VCaP (cell line): ENCODE measurements at regions not wholly inside any gene's neighbourhood (a gene's known extent, or its start where the extent isn't known, plus 50 kb on each side); places are given as distances from the start of the nearest gene placed in this dataset.

Experiments used
- H3K27ac ChIP-seq: fragments of 450-650 bp; 2 replicates; pipeline ENCODE4 v1.5.1; 2017
- TF ChIP-seq, protein P1 (sequence below): fragments of 450-650 bp; conservative IDR thresholded peaks from 2 replicates; pipeline ENCODE4 v1.5.1; 2017; ENCODE audit warnings: mild to moderate bottlenecking, moderate library complexity

DNA sequence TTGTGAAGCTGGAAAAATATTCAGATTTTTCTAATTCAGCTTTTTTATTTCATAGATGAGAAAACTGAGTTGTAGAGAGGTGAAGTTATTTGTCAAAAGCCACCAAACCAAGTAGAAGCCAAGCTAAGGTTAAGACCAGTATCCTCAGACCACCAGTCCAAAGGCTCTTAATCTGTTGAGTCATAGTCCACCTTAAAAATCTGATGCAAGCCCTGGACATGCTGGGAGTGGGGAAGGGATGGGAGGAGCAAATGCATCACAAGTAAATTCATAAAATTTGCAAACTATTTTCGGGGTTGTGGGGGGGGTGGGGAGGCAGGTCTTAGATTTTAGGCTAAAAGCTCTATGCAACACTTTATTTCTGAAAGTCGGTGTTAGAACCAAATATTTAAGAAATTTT is 307.7 kb upstream of the SEMA6D start:
- TF ChIP-seq, protein P1, sequence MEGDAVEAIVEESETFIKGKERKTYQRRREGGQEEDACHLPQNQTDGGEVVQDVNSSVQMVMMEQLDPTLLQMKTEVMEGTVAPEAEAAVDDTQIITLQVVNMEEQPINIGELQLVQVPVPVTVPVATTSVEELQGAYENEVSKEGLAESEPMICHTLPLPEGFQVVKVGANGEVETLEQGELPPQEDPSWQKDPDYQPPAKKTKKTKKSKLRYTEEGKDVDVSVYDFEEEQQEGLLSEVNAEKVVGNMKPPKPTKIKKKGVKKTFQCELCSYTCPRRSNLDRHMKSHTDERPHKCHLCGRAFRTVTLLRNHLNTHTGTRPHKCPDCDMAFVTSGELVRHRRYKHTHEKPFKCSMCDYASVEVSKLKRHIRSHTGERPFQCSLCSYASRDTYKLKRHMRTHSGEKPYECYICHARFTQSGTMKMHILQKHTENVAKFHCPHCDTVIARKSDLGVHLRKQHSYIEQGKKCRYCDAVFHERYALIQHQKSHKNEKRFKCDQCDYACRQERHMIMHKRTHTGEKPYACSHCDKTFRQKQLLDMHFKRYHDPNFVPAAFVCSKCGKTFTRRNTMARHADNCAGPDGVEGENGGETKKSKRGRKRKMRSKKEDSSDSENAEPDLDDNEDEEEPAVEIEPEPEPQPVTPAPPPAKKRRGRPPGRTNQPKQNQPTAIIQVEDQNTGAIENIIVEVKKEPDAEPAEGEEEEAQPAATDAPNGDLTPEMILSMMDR: no peak

DNA sequence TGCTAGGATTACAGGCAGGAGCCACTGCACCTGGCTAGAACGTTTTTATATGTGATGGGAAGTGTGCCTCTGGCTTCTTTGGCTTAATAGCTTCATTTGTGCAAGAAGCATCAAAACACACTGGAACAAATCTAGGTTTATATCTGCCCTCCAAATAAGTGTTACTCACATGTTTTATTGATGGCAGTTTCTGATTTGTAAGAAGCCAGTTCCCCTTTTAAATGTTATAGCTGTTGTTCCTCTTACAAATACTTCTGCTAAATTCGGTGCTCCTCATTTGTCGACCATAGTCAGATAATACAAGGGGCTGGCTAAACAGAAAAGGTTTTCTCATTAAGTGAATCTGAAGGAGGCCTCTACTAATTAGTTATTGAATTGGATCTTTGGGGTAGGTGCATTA is 307.1 kb upstream of the SEMA6D start:
- H3K27ac ChIP-seq: no peak overlapping the region
- TF ChIP-seq, protein P1: no peak

More for the DNA sequence above, 307.7 kb upstream of the SEMA6D start:
- no peak overlapping the region for H3K27ac ChIP-seq

DNA sequence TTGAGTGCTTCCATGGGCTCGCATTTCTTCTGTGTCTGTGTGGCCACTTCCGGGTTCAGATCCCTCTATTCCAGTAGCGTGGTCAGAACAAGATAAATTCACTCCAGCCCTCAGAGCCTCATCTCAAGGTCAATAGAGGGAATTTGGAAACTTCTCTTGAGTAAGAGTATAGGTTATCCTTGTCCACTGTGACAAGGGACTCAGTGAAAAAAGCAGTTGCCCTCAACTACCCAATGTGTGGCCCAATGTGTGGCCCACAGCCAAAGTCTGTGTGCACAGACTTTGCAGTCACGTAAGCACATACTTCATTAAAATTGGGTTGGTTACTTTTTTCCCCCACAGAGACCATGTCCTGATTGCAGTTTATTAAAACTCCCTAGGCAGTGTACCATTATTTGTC is 305.6 kb upstream of the SEMA6D start:
- TF ChIP-seq, protein P1: no peak
- H3K27ac ChIP-seq: peak overlapping the region; percentile 9; the same call in 1 of the 2 replicates

DNA sequence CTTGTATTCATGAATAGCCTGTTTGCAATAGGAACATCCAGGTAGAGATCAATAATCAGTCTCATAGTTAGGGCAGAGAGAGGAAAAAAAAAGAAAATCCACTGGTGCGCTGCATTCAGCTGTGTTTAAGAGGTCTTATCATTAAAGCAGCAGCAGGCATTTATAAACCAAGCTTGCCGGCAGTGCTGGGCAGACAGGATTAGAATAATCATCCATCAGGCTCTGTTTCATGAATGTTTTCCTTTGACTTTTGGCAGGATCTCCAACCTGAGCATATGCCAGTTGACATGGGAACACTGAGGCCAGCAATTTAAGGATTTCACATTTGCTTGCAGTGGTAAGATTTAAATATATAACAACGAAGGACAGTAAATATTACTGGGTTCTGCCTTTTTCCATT is 305.2 kb upstream of the SEMA6D start:
- peak overlapping the region; percentile 9; the same call in 1 of the 2 replicates for H3K27ac ChIP-seq

DNA sequence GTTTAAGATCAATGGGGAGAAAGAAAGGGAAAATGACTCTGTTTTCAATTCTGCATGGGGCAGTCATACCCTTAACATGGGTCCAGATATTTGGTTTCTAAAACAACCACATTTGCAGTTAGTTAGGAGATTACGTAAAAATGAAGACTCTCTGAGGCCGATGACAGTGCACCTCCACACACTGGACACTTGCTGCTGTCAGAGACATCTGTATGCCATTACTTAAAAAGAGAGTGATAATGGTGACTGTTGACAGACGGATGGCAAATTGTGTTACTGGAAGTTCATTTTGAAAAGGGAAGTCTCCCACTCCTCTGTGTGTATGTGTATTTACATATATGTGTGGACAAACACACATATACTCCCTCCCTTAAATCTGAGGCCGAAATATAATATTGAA is 304.5 kb upstream of the SEMA6D start:
- TF ChIP-seq, protein P1: no peak
- H3K27ac ChIP-seq: peak overlapping the region; percentile 9; the same call in 1 of the 2 replicates

More for the DNA sequence above, 305.2 kb upstream of the SEMA6D start:
- TF ChIP-seq, protein P1: no peak

DNA sequence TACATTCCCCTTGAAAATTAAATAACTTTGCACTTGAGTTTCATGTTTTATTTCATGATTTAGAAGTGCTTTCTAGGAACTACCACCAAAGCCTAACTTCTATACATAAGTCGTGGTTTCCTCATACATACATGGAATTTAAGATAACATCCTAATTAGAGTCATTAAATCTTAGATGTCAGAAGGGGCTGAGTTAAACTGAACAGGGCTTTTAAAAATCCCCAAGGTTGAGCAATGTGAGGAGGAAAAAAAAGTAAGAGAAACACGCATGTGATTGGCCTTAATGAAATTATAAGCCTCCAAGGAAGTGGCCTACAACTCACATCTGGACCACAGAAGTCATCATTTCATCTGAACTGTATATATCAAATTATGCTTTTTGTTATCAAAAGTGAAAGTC is 303.1 kb upstream of the SEMA6D start:
- TF ChIP-seq, protein P1: no peak
- H3K27ac ChIP-seq: no peak overlapping the region

DNA sequence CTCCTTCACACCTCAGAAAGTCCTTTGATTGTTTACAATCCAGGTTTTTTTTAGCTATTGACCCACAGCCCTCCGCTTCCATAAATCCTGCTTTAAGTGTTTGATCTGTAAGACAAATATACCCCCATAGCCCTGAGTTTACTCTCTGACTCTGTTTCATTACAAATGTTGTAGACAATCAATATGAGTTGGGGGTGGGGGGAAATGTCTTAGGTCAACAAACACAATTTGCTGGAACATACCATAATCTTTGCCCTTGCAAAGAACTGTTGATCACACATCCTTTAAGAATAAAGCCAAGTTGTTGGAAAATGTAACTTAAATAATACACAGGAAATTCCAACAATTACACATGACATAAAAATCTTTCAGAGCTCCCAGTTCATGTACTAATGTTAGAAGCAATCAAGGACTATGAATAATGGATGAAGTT is 301.8 kb upstream of the SEMA6D start:
- H3K27ac ChIP-seq: no peak overlapping the region
- TF ChIP-seq, protein P1: no peak
